Neural crest cell (in vitro differentiated cells): ENCODE measurements at regions not wholly inside any gene's neighbourhood (a gene's known extent, or its start where the extent isn't known, plus 50 kb on each side); places are given as distances from the start of the nearest gene placed in this dataset.

Source experiments
- DNase-seq: peaks from one replicate; pipeline ENCODE4 v3.0.0; 2021; ENCODE audit warnings: low read depth, mixed read lengths, low spot score
- H3K27ac Mint-ChIP-seq: one replicate; pipeline ENCODE4 v1.8.0; 2021; ENCODE audit warnings: mild to moderate bottlenecking, mixed read lengths; ENCODE audit not compliant: unreplicated experiment
- H3K27me3 Mint-ChIP-seq: 2 replicates; pipeline ENCODE4 v1.8.0; 2021; ENCODE audit warnings: low read depth, mild to moderate bottlenecking, mixed read lengths
- H3K36me3 Mint-ChIP-seq: 2 replicates; pipeline ENCODE4 v1.8.0; 2021; ENCODE audit warnings: low read depth, mild to moderate bottlenecking, mixed read lengths
- H3K4me1 Mint-ChIP-seq: 2 replicates; pipeline ENCODE4 v1.8.0; 2021; ENCODE audit warnings: mixed read lengths
- H3K4me3 Mint-ChIP-seq: one replicate; pipeline ENCODE4 v1.8.0; 2021; ENCODE audit warnings: mild to moderate bottlenecking, mixed read lengths
- H3K9me3 Mint-ChIP-seq: 2 replicates; pipeline ENCODE4 v1.8.0; 2021; ENCODE audit warnings: mixed read lengths
- CTCF ChIP-seq: fragments of 200-600 bp; sonication (generic); conservative IDR thresholded peaks from 2 replicates; pipeline ENCODE4 v1.5.0; 2021; ENCODE audit warnings: antibody characterized with exemption, mild to moderate bottlenecking

GRCh38 chr2:109694190-109694589 is 80.0 kb downstream of the SOWAHC start:
- no peak for TF ChIP-seq CTCF
- peaks cover 15% of the 10 kb centered on the region for H3K4me1 Mint-ChIP-seq
- no peaks in the 10 kb centered on the region for H3K36me3 Mint-ChIP-seq
- no peak for DNase-seq
- no peak overlapping the region for H3K27ac Mint-ChIP-seq
- no peaks in the 10 kb centered on the region for H3K9me3 Mint-ChIP-seq
- no peaks in the 10 kb centered on the region for H3K27me3 Mint-ChIP-seq
- H3K4me3 Mint-ChIP-seq: no peak overlapping the region

GRCh38 chr2:109695290-109695689 is 81.1 kb downstream of the SOWAHC start:
- DNase-seq: no peak
- Mint-ChIP-seq H3K4me1 (peaks cover 26% of the 10 kb centered on the region), H3K36me3 (no peaks in the 10 kb centered on the region), H3K4me3 (no peak overlapping the region), H3K27ac (no peak overlapping the region), H3K9me3 (no peaks in the 10 kb centered on the region), H3K27me3 (no peaks in the 10 kb centered on the region)
- TF ChIP-seq CTCF: no peak

GRCh38 chr2:109699646-109700045 is 85.5 kb downstream of the SOWAHC start:
- Mint-ChIP-seq H3K36me3 (no peaks in the 10 kb centered on the region), H3K4me1 (peaks cover 50% of the 10 kb centered on the region), H3K27me3 (no peaks in the 10 kb centered on the region), H3K27ac (no peak overlapping the region), H3K4me3 (peak overlapping the region; percentile 6), H3K9me3 (no peaks in the 10 kb centered on the region)
- DNase-seq: peak; percentile 19
- TF ChIP-seq CTCF: no peak

- no peak for TF ChIP-seq CTCF
- H3K4me1 Mint-ChIP-seq: peaks cover 47% of the 10 kb centered on the region
- peak overlapping the region; percentile 28 for H3K27ac Mint-ChIP-seq
- H3K9me3 Mint-ChIP-seq: no peaks in the 10 kb centered on the region
- DNase-seq: no peak
- H3K27me3 Mint-ChIP-seq: no peaks in the 10 kb centered on the region
- H3K36me3 Mint-ChIP-seq: no peaks in the 10 kb centered on the region
- H3K4me3 Mint-ChIP-seq: peak overlapping the region; percentile 6
Measured at GRCh38 chr2:109700680-109701274, 86.6 kb downstream of the SOWAHC start.

GRCh38 chr2:109701362-109701761 is 87.2 kb downstream of the SOWAHC start:
- no peak overlapping the region for H3K27ac Mint-ChIP-seq

More at GRCh38 chr2:109701362-109701761, 87.2 kb downstream of the SOWAHC start:
- peaks cover 47% of the 10 kb centered on the region for H3K4me1 Mint-ChIP-seq
- no peaks in the 10 kb centered on the region for H3K9me3 Mint-ChIP-seq
- peak overlapping the region; percentile 2 for H3K4me3 Mint-ChIP-seq
- no peak for TF ChIP-seq CTCF
- DNase-seq: no peak
- no peaks in the 10 kb centered on the region for H3K27me3 Mint-ChIP-seq
- no peaks in the 10 kb centered on the region for H3K36me3 Mint-ChIP-seq
